CD4-positive, alpha-beta T cell (primary cell): ENCODE measurements at regions not wholly inside any gene's neighbourhood (a gene's known extent, or its start where the extent isn't known, plus 50 kb on each side); places are given as distances from the start of the nearest gene placed in this dataset.

Source experiments
- ATAC-seq: fragments of 200-7000 bp; cut with Tn5 transposase; one replicate; pipeline ENCODE4 v1.10.0; 2022; ENCODE audit warnings: mild to moderate bottlenecking; ENCODE audit not compliant: poor library complexity
- CTCF ChIA-PET: fragments of 350-600 bp; sonication (Branson Sonifier 250); formaldehyde crosslinking; loops from one replicate; lab custom pipeline; 2021; ENCODE audit warnings: antibody characterized with exemption, inconsistent platforms; lab: Charles Lee
- POLR2A ChIA-PET: fragments of 350-600 bp; sonication (Branson Sonifier 250); formaldehyde crosslinking; loops from one replicate; lab custom pipeline; 2021; ENCODE audit warnings: antibody characterized with exemption, inconsistent platforms; lab: Charles Lee
- DNase-seq, 14 experiments: peaks; one replicate each; pipeline ENCODE4 v3.0.0-alpha.2; 2013 to 2020; ENCODE audit warnings: mixed read lengths in 2 of 14
- H3K27ac ChIP-seq, 2 donors: one replicate each; pipeline versions ENCODE4 v1.5.1 to v1.7.0; 2013; ENCODE audit warnings: low read length in 2 of 2, low read depth in 1 of 2, mild to moderate bottlenecking in 1 of 2
- H3K27me3 ChIP-seq, 2 experiments: 1 replicate in 1 of 2; 2 replicates in 1 of 2; pipeline versions ENCODE4 v1.6.1 to v1.7.0; 2013; ENCODE audit warnings: low read length in 2 of 2, control low read depth in 1 of 2, mild to moderate bottlenecking in 1 of 2, moderate library complexity in 1 of 2; ENCODE audit not compliant: insufficient read depth in 2 of 2, control insufficient read depth in 1 of 2
- H3K36me3 ChIP-seq: one replicate; pipeline ENCODE4 v1.6.1; 2013; ENCODE audit warnings: low read length, control low read depth; ENCODE audit not compliant: insufficient read depth
- H3K4me1 ChIP-seq: one replicate; pipeline ENCODE4 v1.6.1; 2013; ENCODE audit warnings: low read length, control low read depth; ENCODE audit not compliant: insufficient read depth
- H3K4me3 ChIP-seq: one replicate; pipeline ENCODE4 v1.5.1; 2013; ENCODE audit warnings: mild to moderate bottlenecking, low read length, moderate library complexity
- H3K9me3 ChIP-seq, 2 experiments: 1 replicate in 1 of 2; 2 replicates in 1 of 2; pipeline versions ENCODE4 v1.6.1 to v1.7.0; 2013; ENCODE audit warnings: low read length in 2 of 2, mild to moderate bottlenecking in 2 of 2, control low read depth in 1 of 2, moderate library complexity in 1 of 2; ENCODE audit not compliant: control insufficient read depth in 1 of 2, insufficient read depth in 1 of 2
- H3K27ac Mint-ChIP-seq: one replicate; pipeline ENCODE4 v1.8.0; 2020; ENCODE audit warnings: mixed read lengths
- H3K27me3 Mint-ChIP-seq: one replicate; pipeline ENCODE4 v1.8.0; 2021; ENCODE audit warnings: mixed read lengths
- H3K36me3 Mint-ChIP-seq: one replicate; pipeline ENCODE4 v1.8.0; 2021; ENCODE audit warnings: low read depth, mixed read lengths
- H3K4me1 Mint-ChIP-seq: one replicate; pipeline ENCODE4 v1.8.0; 2021; ENCODE audit warnings: low read depth, mixed read lengths
- H3K4me3 Mint-ChIP-seq: one replicate; pipeline ENCODE4 v1.8.0; 2020; ENCODE audit warnings: mild to moderate bottlenecking, mixed read lengths
- H3K9me3 Mint-ChIP-seq: one replicate; pipeline ENCODE4 v1.8.0; 2020; ENCODE audit warnings: mixed read lengths
- CTCF ChIP-seq: fragments of 200-600 bp; IDR thresholded peaks from one replicate; pipeline ENCODE4 v1.8.0; 2022; ENCODE audit warnings: antibody characterized with exemption, mild to moderate bottlenecking
- intact Hi-C, 2 experiments: fragments of 100-400 bp; cut with DNase I in 1 of 2; cut with micrococcal nuclease in 1 of 2; formaldehyde crosslinking; loops; one replicate each; pipeline versions ENCODE4 v1.15.1 to v1.9.0; 2023 to 2025; cut with DNase I, micrococcal nuclease

- ATAC-seq (no peak), DNase-seq (no peak)
- H3K27ac ChIP-seq, result no peak overlapping the region
- H3K4me3 ChIP-seq, result no peak overlapping the region
- H3K9me3 ChIP-seq, result peaks cover 7 to 13% of the 10 kb centered on the region in 2 experiments
- no peaks in the 10 kb centered on the region for H3K27me3 ChIP-seq
- H3K27me3 Mint-ChIP-seq, result no peaks in the 10 kb centered on the region
- TF ChIP-seq CTCF, result no peak
- ChIA-PET POLR2A (no interaction called here), CTCF (no interaction called here)
- H3K36me3 Mint-ChIP-seq, result no peaks in the 10 kb centered on the region
- no peak overlapping the region for H3K27ac Mint-ChIP-seq
- intact Hi-C loops, result no loop called here
- no peaks in the 10 kb centered on the region for H3K36me3 ChIP-seq
- H3K4me1 ChIP-seq, result peaks cover 3% of the 10 kb centered on the region
- H3K4me3 Mint-ChIP-seq, result no peak overlapping the region
- H3K4me1 Mint-ChIP-seq, result no peaks in the 10 kb centered on the region
- H3K9me3 Mint-ChIP-seq, result peaks cover 5% of the 10 kb centered on the region
These were observed 260.1 kb upstream of the STXBP5 start for GRCh38 chr6:146944077-146944476.

- no peaks in the 10 kb centered on the region for H3K36me3 Mint-ChIP-seq
- intact Hi-C loops, result no loop called here
- H3K27me3 Mint-ChIP-seq, result no peaks in the 10 kb centered on the region
- CTCF ChIA-PET, result no interaction called here
- Histone ChIP-seq H3K36me3 (no peaks in the 10 kb centered on the region), H3K4me1 (peaks cover 3% of the 10 kb centered on the region), H3K27ac (no peak overlapping the region), H3K27me3 (no peaks in the 10 kb centered on the region), H3K4me3 (no peak overlapping the region), H3K9me3 (peaks cover 7 to 13% of the 10 kb centered on the region in 2 experiments)
- TF ChIP-seq CTCF, result no peak
- peaks cover under 1% of the 10 kb centered on the region for H3K4me1 Mint-ChIP-seq
- DNase-seq (no peak), ATAC-seq (no peak)
- H3K4me3 Mint-ChIP-seq, result no peak overlapping the region
- H3K9me3 Mint-ChIP-seq, result peaks cover 5% of the 10 kb centered on the region
- POLR2A ChIA-PET, result no interaction called here
- H3K27ac Mint-ChIP-seq, result no peak overlapping the region
These were observed 259.4 kb upstream of the STXBP5 start for GRCh38 chr6:146944809-146945208.

DNA sequence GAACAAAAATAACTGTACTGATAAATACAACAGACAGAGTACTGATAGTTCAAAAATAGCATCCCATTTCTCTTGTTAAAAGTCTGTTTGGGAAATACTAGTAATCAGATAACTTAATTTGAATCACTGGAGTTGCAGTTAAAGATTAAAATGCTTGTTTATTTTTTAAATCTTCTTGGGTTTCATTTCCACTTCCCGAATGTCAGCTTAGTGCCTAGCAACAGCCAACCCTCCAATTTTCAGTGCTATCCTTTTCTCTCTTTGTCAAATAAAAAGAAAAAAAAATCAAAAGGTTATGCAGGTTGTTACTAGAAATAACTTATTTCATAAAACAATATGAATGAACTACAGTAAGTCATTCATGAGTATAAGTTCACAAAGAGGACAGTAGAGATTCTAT lies 257.7 kb upstream of the STXBP5 start:
- H3K27ac Mint-ChIP-seq, result no peak overlapping the region
- ATAC-seq, result no peak
- CTCF ChIA-PET, result no interaction called here

More for the DNA sequence above, 257.7 kb upstream of the STXBP5 start:
- DNase-seq, result no peak
- H3K27me3 Mint-ChIP-seq, result no peaks in the 10 kb centered on the region
- POLR2A ChIA-PET, result no interaction called here
- no peak overlapping the region for H3K4me3 Mint-ChIP-seq
- Histone ChIP-seq H3K4me3 (no peak overlapping the region), H3K4me1 (peaks cover 8% of the 10 kb centered on the region), H3K9me3 (peaks cover 7 to 13% of the 10 kb centered on the region in 2 experiments), H3K27ac (no peak overlapping the region), H3K36me3 (no peaks in the 10 kb centered on the region), H3K27me3 (no peaks in the 10 kb centered on the region)
- no peaks in the 10 kb centered on the region for H3K36me3 Mint-ChIP-seq
- peaks cover 5% of the 10 kb centered on the region for H3K9me3 Mint-ChIP-seq
- intact Hi-C loops, result no loop called here
- no peak for TF ChIP-seq CTCF
- peaks cover 12% of the 10 kb centered on the region for H3K4me1 Mint-ChIP-seq
